Spleen (tissue), 11 donors: ENCODE measurements at regions not wholly inside any gene's neighbourhood (a gene's known extent, or its start where the extent isn't known, plus 50 kb on each side); places are given as distances from the start of the nearest gene placed in this dataset.

Source experiments
- DNase-seq: peaks from one replicate; pipeline ENCODE4 v3.0.0-alpha.2; 2020
- H3K27ac ChIP-seq, 8 donors: fragments of 200-600 bp; sonication (generic) in 7 of 8; 1 replicate in 4 of 8; 2 replicates in 4 of 8; pipeline versions ENCODE4 v1.5.0 to v1.8.0; 2016 to 2021; ENCODE audit warnings: inconsistent platforms in 4 of 8, mild to moderate bottlenecking in 4 of 8, moderate library complexity in 1 of 8
- H3K27me3 ChIP-seq, 7 donors: fragments of 200-600 bp; sonication (generic) in 6 of 7; replicated peaks in 1 of 7; 1 replicate in 4 of 7; 2 replicates in 3 of 7; pipeline versions ENCODE4 v1.5.0 to v1.8.0; 2016 to 2021; ENCODE audit warnings: inconsistent platforms in 3 of 7, mild to moderate bottlenecking in 1 of 7
- H3K36me3 ChIP-seq, 6 donors: fragments of 200-600 bp; sonication (generic) in 5 of 6; 1 replicate in 4 of 6; 2 replicates in 2 of 6; pipeline versions ENCODE4 v1.5.0 to v1.8.0; 2016 to 2021; ENCODE audit warnings: inconsistent platforms in 2 of 6
- H3K4me1 ChIP-seq, 6 donors: fragments of 200-600 bp; sonication (generic) in 5 of 6; 1 replicate in 3 of 6; 2 replicates in 3 of 6; pipeline versions ENCODE4 v1.5.0 to v1.8.0; 2016 to 2021; ENCODE audit warnings: inconsistent platforms in 3 of 6
- H3K4me3 ChIP-seq, 8 donors: fragments of 200-600 bp; sonication (generic) in 7 of 8; 1 replicate in 4 of 8; 2 replicates in 4 of 8; pipeline versions ENCODE4 v1.5.0 to v1.8.0; 2016 to 2021; ENCODE audit warnings: inconsistent platforms in 4 of 8, mild to moderate bottlenecking in 4 of 8, moderate library complexity in 2 of 8
- H3K9me3 ChIP-seq, 8 donors: fragments of 200-600 bp; sonication (generic) in 7 of 8; 1 replicate in 4 of 8; 2 replicates in 4 of 8; pipeline versions ENCODE4 v1.5.0 to v1.8.0; 2016 to 2021; ENCODE audit warnings: inconsistent platforms in 4 of 8
- CTCF ChIP-seq, 11 experiments: fragments of 200-600 bp in 7 of 11; fragments of 450-650 bp in 4 of 11; sonication (generic) in 4 of 11; IDR thresholded peaks in 8 of 11; conservative IDR thresholded peaks in 3 of 11; 1 replicate in 7 of 11; 2 replicates in 4 of 11; pipeline versions ENCODE4 v1.4.0 to v1.8.0; 2016 to 2021; ENCODE audit warnings: antibody characterized with exemption in 11 of 11, inconsistent platforms in 4 of 11, mild to moderate bottlenecking in 1 of 11
- POLR2A ChIP-seq, 3 donors: fragments of 450-650 bp; IDR thresholded peaks; one replicate each; pipeline ENCODE4 v1.5.1; 2017; ENCODE audit warnings: antibody characterized with exemption in 3 of 3, mild to moderate bottlenecking in 1 of 3
- POLR2AphosphoS5 ChIP-seq, 3 donors: sonication (generic); formaldehyde crosslinking; IDR thresholded peaks; one replicate each; pipeline ENCODE4 v1.5.1; 2017; ENCODE audit warnings: antibody characterized with exemption in 3 of 3
- WGBS, 5 donors: extraction: QIAGEN DNeasy Blood & Tissue Kit in 3 of 5; methylation state at CpG; one replicate each; pipeline versions ENCODE4 v1.1.5 to v1.1.7; 2013 to 2018; 5-methylcytosine and 5-hydroxymethylcytosine counted together
- intact Hi-C: fragments of 100-400 bp; cut with DNase I; formaldehyde crosslinking; loops from one replicate; pipeline ENCODE4 v1.15.0; 2023; ENCODE audit warnings: low total_unique reads
- donor health status: healthy with polysubstance abuse.
- donor health status: DM: no; HTN: no; CAD: no; lungs with moderate emphysema.
- donor health status: DM: no; HTN: no; CAD: no.
- donor health status: Bipolar disorder and iron deficiency.
- donor health status: healthy.
- donor health status: DM: no; HTN: no; CAD: no.
- donor health status: DM: yes; HTN: yes; CAD: no.

- no peaks in the 10 kb centered on the region for H3K36me3 ChIP-seq
- no peaks in the 10 kb centered on the region for H3K9me3 ChIP-seq
- WGBS, 5 donors: 8 to 17% (median 11%) methylated on average over 4 of the region's 4 CpGs
- intact Hi-C loops: loop anchor here (5.0 kb wide), 1 partner anchor 225 kb away; no protein-coding TSS in a partner anchor
- no peak overlapping the region for H3K4me3 ChIP-seq
- no peaks in the 10 kb centered on the region for H3K27me3 ChIP-seq
- TF ChIP-seq POLR2A (IDR thresholded peaks at IDR 0.05) (no peak), POLR2AphosphoS5 (IDR thresholded peaks at IDR 0.05) (no peak), CTCF (IDR thresholded peaks at IDR 0.05 in 8 of 11, conservative IDR thresholded peaks at IDR 0.05 in 3 of 11) (no peak)
- no peak for DNase-seq
- peaks cover 0 to 19% (median 12%) of the 10 kb centered on the region in 6 donors for H3K4me1 ChIP-seq
- H3K27ac ChIP-seq: no peak overlapping the region
Observed at GRCh38 chr6:124882579-124883393, 79.5 kb upstream of the RNF217 start.

GRCh38 chr6:124885171-124885570 lies 77.1 kb upstream of the RNF217 start:
- Histone ChIP-seq H3K27ac (no peak overlapping the region), H3K36me3 (no peaks in the 10 kb centered on the region), H3K4me3 (no peak overlapping the region), H3K27me3 (no peaks in the 10 kb centered on the region), H3K9me3 (no peaks in the 10 kb centered on the region), H3K4me1 (peaks cover 0 to 31% (median 12%) of the 10 kb centered on the region in 6 donors)
- intact Hi-C loops: no loop called here
- no peak for TF ChIP-seq POLR2A (IDR thresholded peaks at IDR 0.05)
- no peak for TF ChIP-seq POLR2AphosphoS5 (IDR thresholded peaks at IDR 0.05)
- no peak for TF ChIP-seq CTCF (IDR thresholded peaks at IDR 0.05 in 8 of 11, conservative IDR thresholded peaks at IDR 0.05 in 3 of 11)
- WGBS, 5 donors: 78 to 91% (median 88%) methylated on average over 2 of the region's 2 CpGs
- DNase-seq: no peak

- 84 to 93% (median 89%) methylated on average over 10 of the region's 10 CpGs for WGBS, 5 donors
- H3K4me1 ChIP-seq: peaks cover 0 to 16% (median 0%) of the 10 kb centered on the region in 6 donors
- H3K36me3 ChIP-seq: no peaks in the 10 kb centered on the region
- intact Hi-C loops: no loop called here
- H3K27me3 ChIP-seq: no peaks in the 10 kb centered on the region
- no peak overlapping the region for H3K27ac ChIP-seq
- no peak overlapping the region for H3K4me3 ChIP-seq
- H3K9me3 ChIP-seq: no peaks in the 10 kb centered on the region
- DNase-seq: no peak
- TF ChIP-seq POLR2A (IDR thresholded peaks at IDR 0.05): no peak
- TF ChIP-seq POLR2AphosphoS5 (IDR thresholded peaks at IDR 0.05): no peak
- TF ChIP-seq CTCF (IDR thresholded peaks at IDR 0.05 in 8 of 11, conservative IDR thresholded peaks at IDR 0.05 in 3 of 11): no peak
Observed at GRCh38 chr6:124887872-124888580, 74.2 kb upstream of the RNF217 start.
